ENCODE measurements at regions not wholly inside any gene's neighbourhood (a gene's known extent, or its start where the extent isn't known, plus 50 kb on each side); places are given as distances from the start of the nearest gene placed in this dataset.

GRCh38 chr5:126104341-126104740 lies 318.9 kb upstream of the GRAMD2B start:
- TF ChIP-seq POLR2A (IDR thresholded peaks at IDR 0.05), result no peak
- TF ChIP-seq CTCF (IDR thresholded peaks at IDR 0.05), result no peak
- no peak for TF ChIP-seq EP300 (IDR thresholded peaks at IDR 0.05; ENCODE audit: low read depth)
- no peak for TF ChIP-seq POLR2AphosphoS5 (IDR thresholded peaks at IDR 0.05)
